ENCODE measurements at regions not wholly inside any gene's neighbourhood (a gene's known extent, or its start where the extent isn't known, plus 50 kb on each side); places are given as distances from the start of the nearest gene placed in this dataset.

GRCh38 chr14:38789805-38790204 is 313.2 kb downstream of the SEC23A start:
- Histone ChIP-seq H3K4me3 (ENCODE audit: low read depth, low read length) (no peak overlapping the region), H3K27ac (ENCODE audit: low read depth, low read length) (no peak overlapping the region), H3K9me3 (ENCODE audit: control insufficient read depth, insufficient read depth, low read length) (no peaks in the 10 kb centered on the region), H3K27me3 (ENCODE audit: control insufficient read depth, insufficient read depth, low read length) (no peaks in the 10 kb centered on the region)
- DNase-seq (ENCODE audit: low read depth, low spot score) = no peak
- TF ChIP-seq, protein P1, sequence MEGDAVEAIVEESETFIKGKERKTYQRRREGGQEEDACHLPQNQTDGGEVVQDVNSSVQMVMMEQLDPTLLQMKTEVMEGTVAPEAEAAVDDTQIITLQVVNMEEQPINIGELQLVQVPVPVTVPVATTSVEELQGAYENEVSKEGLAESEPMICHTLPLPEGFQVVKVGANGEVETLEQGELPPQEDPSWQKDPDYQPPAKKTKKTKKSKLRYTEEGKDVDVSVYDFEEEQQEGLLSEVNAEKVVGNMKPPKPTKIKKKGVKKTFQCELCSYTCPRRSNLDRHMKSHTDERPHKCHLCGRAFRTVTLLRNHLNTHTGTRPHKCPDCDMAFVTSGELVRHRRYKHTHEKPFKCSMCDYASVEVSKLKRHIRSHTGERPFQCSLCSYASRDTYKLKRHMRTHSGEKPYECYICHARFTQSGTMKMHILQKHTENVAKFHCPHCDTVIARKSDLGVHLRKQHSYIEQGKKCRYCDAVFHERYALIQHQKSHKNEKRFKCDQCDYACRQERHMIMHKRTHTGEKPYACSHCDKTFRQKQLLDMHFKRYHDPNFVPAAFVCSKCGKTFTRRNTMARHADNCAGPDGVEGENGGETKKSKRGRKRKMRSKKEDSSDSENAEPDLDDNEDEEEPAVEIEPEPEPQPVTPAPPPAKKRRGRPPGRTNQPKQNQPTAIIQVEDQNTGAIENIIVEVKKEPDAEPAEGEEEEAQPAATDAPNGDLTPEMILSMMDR (IDR thresholded peaks at IDR 0.05; ENCODE audit: low read depth, low read length) = no peak
- CTCF ChIA-PET = no interaction called here
- POLR2A ChIA-PET = no interaction called here

DNA sequence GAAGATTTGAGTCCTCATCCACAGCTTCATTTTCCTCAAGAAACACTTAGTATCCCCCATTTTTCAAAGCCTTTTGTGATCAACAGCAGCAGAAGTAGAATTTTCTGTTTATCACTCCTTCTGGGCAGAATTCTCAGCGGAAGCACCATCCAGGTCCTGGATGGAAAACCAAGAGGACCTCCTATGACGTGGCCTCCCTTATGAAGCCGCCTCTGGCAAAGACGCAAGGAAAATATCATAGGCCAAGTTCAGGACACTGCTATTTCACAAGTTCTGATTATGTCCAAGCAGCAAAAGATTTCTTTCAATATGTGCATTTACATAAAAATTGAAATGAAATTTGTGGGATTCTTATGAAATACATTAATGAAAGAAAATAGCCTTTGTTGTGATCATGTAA is 315.0 kb downstream of the SEC23A start:
- ChIA-PET CTCF (interaction anchor here (1.5 kb wide), 1 partner anchor 80 kb away, joined by 5 read pairs; no protein-coding TSS in a partner anchor), POLR2A (no interaction called here)

GRCh38 chr14:38786921-38787320 is 316.1 kb downstream of the SEC23A start:
- POLR2A ChIA-PET = no interaction called here

More for the DNA sequence above, 315.0 kb downstream of the SEC23A start:
- no peaks in the 10 kb centered on the region for H3K9me3 ChIP-seq (ENCODE audit: control insufficient read depth, insufficient read depth, low read length)
- H3K4me3 ChIP-seq (ENCODE audit: low read depth, low read length) = no peak overlapping the region
- H3K27me3 ChIP-seq (ENCODE audit: control insufficient read depth, insufficient read depth, low read length) = no peaks in the 10 kb centered on the region
- TF ChIP-seq, protein P1 (IDR thresholded peaks at IDR 0.05; ENCODE audit: low read depth, low read length) = no peak
- no peak for DNase-seq (ENCODE audit: low read depth, low spot score)
- no peak overlapping the region for H3K27ac ChIP-seq (ENCODE audit: low read depth, low read length)

DNA sequence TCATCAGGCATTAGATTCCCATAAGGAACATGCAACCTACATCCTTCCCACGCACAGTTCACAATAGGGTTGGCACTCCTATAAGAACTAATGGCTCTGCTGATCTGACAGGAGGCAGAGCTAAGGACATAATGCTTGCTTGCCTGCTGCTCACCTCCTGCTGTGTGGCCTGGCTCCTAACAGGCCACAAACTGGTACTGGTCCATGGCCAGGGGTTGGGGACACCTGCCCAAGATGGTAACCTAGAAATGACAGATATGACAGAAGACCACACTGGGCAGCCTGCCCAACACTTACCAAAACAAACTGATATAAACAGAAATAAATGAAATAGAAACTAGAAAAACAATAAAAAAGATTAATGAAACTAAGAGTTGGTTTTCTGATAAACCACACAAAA is 325.6 kb downstream of the SEC23A start:
- POLR2A ChIA-PET = no interaction called here
- Histone ChIP-seq H3K9me3 (ENCODE audit: control insufficient read depth, insufficient read depth, low read length) (no peaks in the 10 kb centered on the region), H3K27ac (ENCODE audit: low read depth, low read length) (no peak overlapping the region), H3K27me3 (ENCODE audit: control insufficient read depth, insufficient read depth, low read length) (no peaks in the 10 kb centered on the region), H3K4me3 (ENCODE audit: low read depth, low read length) (no peak overlapping the region)
- CTCF ChIA-PET = no interaction called here
- DNase-seq (ENCODE audit: low read depth, low spot score) = no peak
- TF ChIP-seq, protein P1 (IDR thresholded peaks at IDR 0.05; ENCODE audit: low read depth, low read length) = no peak

More at GRCh38 chr14:38786921-38787320, 316.1 kb downstream of the SEC23A start:
- DNase-seq (ENCODE audit: low read depth, low spot score) = no peak
- Histone ChIP-seq H3K27ac (ENCODE audit: low read depth, low read length) (no peak overlapping the region), H3K27me3 (ENCODE audit: control insufficient read depth, insufficient read depth, low read length) (no peaks in the 10 kb centered on the region), H3K4me3 (ENCODE audit: low read depth, low read length) (no peak overlapping the region), H3K9me3 (ENCODE audit: control insufficient read depth, insufficient read depth, low read length) (no peaks in the 10 kb centered on the region)
- TF ChIP-seq, protein P1 (IDR thresholded peaks at IDR 0.05; ENCODE audit: low read depth, low read length) = no peak
- CTCF ChIA-PET = interaction anchor here (1.5 kb wide), 1 partner anchor 81 kb away, joined by 5 read pairs; no protein-coding TSS in a partner anchor

DNA sequence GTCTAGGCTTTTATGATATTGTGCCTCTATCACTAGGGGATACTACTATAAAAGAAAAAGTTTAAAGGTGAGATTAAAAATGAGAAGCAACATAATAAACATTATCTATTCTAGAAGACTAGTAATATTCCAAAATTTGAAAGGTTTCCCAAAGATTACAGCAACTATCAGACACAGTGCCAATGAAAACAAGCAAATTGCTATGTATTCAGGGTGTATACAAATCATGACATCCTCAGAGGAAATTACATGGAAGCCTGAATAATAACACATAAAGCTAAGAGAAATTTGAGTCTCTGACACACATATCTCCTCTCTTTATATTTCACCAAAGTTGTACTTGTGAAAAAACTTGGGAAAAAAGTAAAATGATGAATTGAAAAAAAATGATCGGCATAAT is 327.0 kb downstream of the SEC23A start:
- no peak for DNase-seq (ENCODE audit: low read depth, low spot score)
- no peaks in the 10 kb centered on the region for H3K27me3 ChIP-seq (ENCODE audit: control insufficient read depth, insufficient read depth, low read length)
- TF ChIP-seq, protein P1 (IDR thresholded peaks at IDR 0.05; ENCODE audit: low read depth, low read length) = no peak
- H3K4me3 ChIP-seq (ENCODE audit: low read depth, low read length) = no peak overlapping the region
- H3K9me3 ChIP-seq (ENCODE audit: control insufficient read depth, insufficient read depth, low read length) = no peaks in the 10 kb centered on the region
- no peak overlapping the region for H3K27ac ChIP-seq (ENCODE audit: low read depth, low read length)
- CTCF ChIA-PET = no interaction called here
- POLR2A ChIA-PET = interaction anchor here (0.6 kb wide), 1 partner anchor 59 kb away, joined by 4 read pairs; no protein-coding TSS in a partner anchor
